ENCODE measurements at regions not wholly inside any gene's neighbourhood (a gene's known extent, or its start where the extent isn't known, plus 50 kb on each side); places are given as distances from the start of the nearest gene placed in this dataset.

- ATAC-seq = no peak
- no peak for TF ChIP-seq RARB (CRISPR knock-in tag; IDR thresholded peaks at IDR 0.05)
- TF ChIP-seq CSRNP3 (CRISPR knock-in tag; IDR thresholded peaks at IDR 0.05) = no peak
- TF ChIP-seq GLIS3 (CRISPR knock-in tag; IDR thresholded peaks at IDR 0.05) = no peak
- no peak for TF ChIP-seq TOX (CRISPR knock-in tag; IDR thresholded peaks at IDR 0.05; ENCODE audit: borderline replicate concordance)
- no peak for TF ChIP-seq CREB5 (CRISPR knock-in tag; IDR thresholded peaks at IDR 0.05; ENCODE audit: low read depth)
- TF ChIP-seq ZC3H10 (CRISPR knock-in tag; IDR thresholded peaks at IDR 0.05) = no peak
- no peak for TF ChIP-seq ZNF8 (CRISPR knock-in tag; IDR thresholded peaks at IDR 0.05)
- TF ChIP-seq ZNF565 (CRISPR knock-in tag; conservative IDR thresholded peaks at IDR 0.05; ENCODE audit: low read depth) = no peak
- TF ChIP-seq ISL1 (CRISPR knock-in tag; IDR thresholded peaks at IDR 0.05) = no peak
- no peak for TF ChIP-seq ESRRG (CRISPR knock-in tag; IDR thresholded peaks at IDR 0.05)
- TF ChIP-seq ZFP3 (CRISPR knock-in tag; IDR thresholded peaks at IDR 0.05) = no peak
- no peak for TF ChIP-seq OSR1 (CRISPR knock-in tag; IDR thresholded peaks at IDR 0.05)
- TF ChIP-seq, protein P1, sequence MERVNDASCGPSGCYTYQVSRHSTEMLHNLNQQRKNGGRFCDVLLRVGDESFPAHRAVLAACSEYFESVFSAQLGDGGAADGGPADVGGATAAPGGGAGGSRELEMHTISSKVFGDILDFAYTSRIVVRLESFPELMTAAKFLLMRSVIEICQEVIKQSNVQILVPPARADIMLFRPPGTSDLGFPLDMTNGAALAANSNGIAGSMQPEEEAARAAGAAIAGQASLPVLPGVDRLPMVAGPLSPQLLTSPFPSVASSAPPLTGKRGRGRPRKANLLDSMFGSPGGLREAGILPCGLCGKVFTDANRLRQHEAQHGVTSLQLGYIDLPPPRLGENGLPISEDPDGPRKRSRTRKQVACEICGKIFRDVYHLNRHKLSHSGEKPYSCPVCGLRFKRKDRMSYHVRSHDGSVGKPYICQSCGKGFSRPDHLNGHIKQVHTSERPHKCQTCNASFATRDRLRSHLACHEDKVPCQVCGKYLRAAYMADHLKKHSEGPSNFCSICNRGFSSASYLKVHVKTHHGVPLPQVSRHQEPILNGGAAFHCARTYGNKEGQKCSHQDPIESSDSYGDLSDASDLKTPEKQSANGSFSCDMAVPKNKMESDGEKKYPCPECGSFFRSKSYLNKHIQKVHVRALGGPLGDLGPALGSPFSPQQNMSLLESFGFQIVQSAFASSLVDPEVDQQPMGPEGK (CRISPR knock-in tag; IDR thresholded peaks at IDR 0.05; ENCODE audit: borderline replicate concordance) = no peak
- no peak for TF ChIP-seq ARNTL (CRISPR knock-in tag; IDR thresholded peaks at IDR 0.05; ENCODE audit: borderline replicate concordance, low read depth)
- no peak for TF ChIP-seq POU6F1 (CRISPR knock-in tag; IDR thresholded peaks at IDR 0.05; ENCODE audit: borderline replicate concordance, low read depth)
- TF ChIP-seq BACH2 (CRISPR knock-in tag; IDR thresholded peaks at IDR 0.05; ENCODE audit: borderline replicate concordance) = no peak
- TF ChIP-seq CSDC2 (CRISPR knock-in tag; IDR thresholded peaks at IDR 0.05) = no peak
- no peak for TF ChIP-seq ZFP30 (CRISPR knock-in tag; IDR thresholded peaks at IDR 0.05)
- no peak for TF ChIP-seq PPARA (CRISPR knock-in tag; IDR thresholded peaks at IDR 0.05; ENCODE audit: borderline replicate concordance)
Observed at GRCh38 chr20:11266571-11266970, 592.8 kb upstream of the JAG1 start.

GRCh38 chr20:11267131-11267761 lies 593.4 kb upstream of the JAG1 start:
- TF ChIP-seq ARNTL (CRISPR knock-in tag; IDR thresholded peaks at IDR 0.05; ENCODE audit: borderline replicate concordance, low read depth) (no peak), ISL1 (CRISPR knock-in tag; IDR thresholded peaks at IDR 0.05) (peak; percentile 55), TCF4 (CRISPR knock-in tag; IDR thresholded peaks at IDR 0.05; ENCODE audit: borderline replicate concordance) (no peak), ZC3H10 (CRISPR knock-in tag; IDR thresholded peaks at IDR 0.05) (peak; percentile 65; the same call in 1 of the 2 replicates), CSDC2 (CRISPR knock-in tag; IDR thresholded peaks at IDR 0.05) (peak; percentile 12; the same call in 1 of the 2 replicates)
- TF ChIP-seq, protein P1 (CRISPR knock-in tag; IDR thresholded peaks at IDR 0.05; ENCODE audit: borderline replicate concordance) = peak; percentile 62; the same call in 1 of the 2 replicates
- peak; percentile 99 for ATAC-seq

- ATAC-seq = peak; percentile 12; the same call in 1 of the 3 replicates
- no peak for TF ChIP-seq ISL1 (CRISPR knock-in tag; IDR thresholded peaks at IDR 0.05)
- TF ChIP-seq POU6F1 (CRISPR knock-in tag; IDR thresholded peaks at IDR 0.05; ENCODE audit: borderline replicate concordance, low read depth) = no peak
Observed at GRCh38 chr20:11267762-11268335, 594.0 kb upstream of the JAG1 start.
